OCI-LY1 (cell line): ENCODE measurements at regions not wholly inside any gene's neighbourhood (a gene's known extent, or its start where the extent isn't known, plus 50 kb on each side); places are given as distances from the start of the nearest gene placed in this dataset.

Experiments used
- H2AFZ ChIP-seq: fragments of 200-600 bp; sonication (generic), shearing (Covaris generic); 2 replicates; pipeline ENCODE4 v1.6.0; 2014; ENCODE audit warnings: antibody characterized with exemption, mild to moderate bottlenecking, low read length
- H3F3A ChIP-seq: fragments of 200-600 bp; sonication (generic), shearing (Covaris generic); 2 replicates; pipeline ENCODE4 v1.6.0; 2014; ENCODE audit warnings: mild to moderate bottlenecking, antibody characterized with exemption, low read length, moderate library complexity; ENCODE audit not compliant: insufficient read depth
- H3K27ac ChIP-seq: fragments of 200-600 bp; sonication (generic); 2 replicates; pipeline ENCODE4 v1.5.1; 2014; ENCODE audit warnings: low read length, mixed run types, mild to moderate bottlenecking, low read depth; ENCODE audit not compliant: poor library complexity, severe bottlenecking
- H3K27me3 ChIP-seq: fragments of 200-600 bp; sonication (generic); 2 replicates; pipeline ENCODE4 v1.6.0; 2014; ENCODE audit warnings: antibody characterized with exemption, mild to moderate bottlenecking, low read length, moderate library complexity; ENCODE audit not compliant: insufficient read depth
- H3K36me3 ChIP-seq: fragments of 200-600 bp; sonication (generic); 2 replicates; pipeline ENCODE4 v1.6.1; 2014; ENCODE audit warnings: mild to moderate bottlenecking, antibody characterized with exemption, low read length, moderate library complexity, mixed read lengths; ENCODE audit not compliant: insufficient read depth
- H3K4me1 ChIP-seq: fragments of 200-600 bp; sonication (generic); 2 replicates; pipeline ENCODE4 v1.5.1; 2014; ENCODE audit warnings: mild to moderate bottlenecking, low read length, moderate library complexity; ENCODE audit not compliant: insufficient read depth, severe bottlenecking
- H3K4me2 ChIP-seq: fragments of 200-600 bp; sonication (generic), shearing (Covaris generic); 2 replicates; pipeline ENCODE4 v1.6.1; 2014; ENCODE audit warnings: low read length
- H3K4me3 ChIP-seq: fragments of 200-600 bp; sonication (generic); 2 replicates; pipeline ENCODE4 v1.5.1; 2014; ENCODE audit warnings: low read length, low read depth, mild to moderate bottlenecking, mixed read lengths; ENCODE audit not compliant: poor library complexity, severe bottlenecking
- H3K79me2 ChIP-seq: fragments of 200-600 bp; shearing (Covaris generic); 2 replicates; pipeline ENCODE4 v1.6.1; 2016; ENCODE audit warnings: mixed run types, low read length, mixed read lengths; ENCODE audit not compliant: insufficient read depth
- H3K9ac ChIP-seq: fragments of 200-600 bp; sonication (generic), shearing (Covaris generic); 2 replicates; pipeline ENCODE4 v1.6.1; 2014; ENCODE audit warnings: mild to moderate bottlenecking, low read length, mixed read lengths
- H3K9me2 ChIP-seq: fragments of 200-600 bp; sonication (generic), shearing (Covaris generic); 2 replicates; pipeline ENCODE4 v1.6.1; 2014; ENCODE audit warnings: low read depth, mild to moderate bottlenecking, low read length, mixed read lengths
- H3K9me3 ChIP-seq: fragments of 200-600 bp; shearing (Covaris generic); 2 replicates; pipeline ENCODE4 v1.6.1; 2014; ENCODE audit warnings: low read length, mixed read lengths
- H4K20me1 ChIP-seq: fragments of 200-600 bp; sonication (generic), shearing (Covaris generic); 2 replicates; pipeline ENCODE4 v1.6.0; 2016; ENCODE audit warnings: mild to moderate bottlenecking, low read length; ENCODE audit not compliant: insufficient read depth
- CTCF ChIP-seq: fragments of 200-600 bp; sonication (generic), shearing (Covaris generic); IDR thresholded peaks from 2 replicates; pipeline ENCODE4 v1.5.1; 2017; ENCODE audit warnings: mild to moderate bottlenecking, antibody characterized with exemption, low read length, moderate library complexity, mixed read lengths
- EZH2 ChIP-seq: fragments of 200-600 bp; sonication (generic), shearing (Covaris generic); IDR thresholded peaks from 2 replicates; pipeline ENCODE4 v1.8.0; 2017; ENCODE audit warnings: borderline replicate concordance, mixed run types, mild to moderate bottlenecking, antibody characterized with exemption, low read length, moderate library complexity, mixed read lengths

GRCh38 chr13:82248762-82249161 is 1633.5 kb downstream of the SLITRK1 start:
- H3F3A ChIP-seq = no peaks in the 10 kb centered on the region
- no peak for TF ChIP-seq EZH2
- no peak for TF ChIP-seq CTCF
- no peaks in the 10 kb centered on the region for H3K9me2 ChIP-seq
- no peak overlapping the region for H2AFZ ChIP-seq
- no peaks in the 10 kb centered on the region for H3K27me3 ChIP-seq
- H3K27ac ChIP-seq = no peak overlapping the region
- H3K4me1 ChIP-seq = no peaks in the 10 kb centered on the region
- H3K9me3 ChIP-seq = no peaks in the 10 kb centered on the region
- H3K4me3 ChIP-seq = no peak overlapping the region
- H4K20me1 ChIP-seq = no peaks in the 10 kb centered on the region
- H3K36me3 ChIP-seq = no peaks in the 10 kb centered on the region
- H3K4me2 ChIP-seq = no peak overlapping the region
- no peaks in the 10 kb centered on the region for H3K79me2 ChIP-seq
- H3K9ac ChIP-seq = no peak overlapping the region

- H3F3A ChIP-seq = no peaks in the 10 kb centered on the region
- H4K20me1 ChIP-seq = no peaks in the 10 kb centered on the region
- no peak overlapping the region for H3K4me2 ChIP-seq
- TF ChIP-seq CTCF = no peak
- H3K27ac ChIP-seq = no peak overlapping the region
- no peak overlapping the region for H3K9ac ChIP-seq
- no peaks in the 10 kb centered on the region for H3K4me1 ChIP-seq
- no peak overlapping the region for H2AFZ ChIP-seq
- no peaks in the 10 kb centered on the region for H3K79me2 ChIP-seq
- no peaks in the 10 kb centered on the region for H3K27me3 ChIP-seq
- H3K9me2 ChIP-seq = no peaks in the 10 kb centered on the region
- no peaks in the 10 kb centered on the region for H3K9me3 ChIP-seq
- no peaks in the 10 kb centered on the region for H3K36me3 ChIP-seq
- no peak overlapping the region for H3K4me3 ChIP-seq
These were observed 1636.4 kb downstream of the SLITRK1 start for GRCh38 chr13:82245860-82246259.

GRCh38 chr13:82224806-82225205 is 1657.5 kb downstream of the SLITRK1 start:
- Histone ChIP-seq H4K20me1 (no peaks in the 10 kb centered on the region), H3K4me3 (no peak overlapping the region), H3K9ac (no peak overlapping the region), H3K4me1 (no peaks in the 10 kb centered on the region), H2AFZ (no peak overlapping the region), H3K36me3 (no peaks in the 10 kb centered on the region), H3K27ac (no peak overlapping the region), H3K4me2 (no peak overlapping the region), H3K27me3 (no peaks in the 10 kb centered on the region), H3K9me3 (no peaks in the 10 kb centered on the region), H3K79me2 (no peaks in the 10 kb centered on the region), H3K9me2 (no peaks in the 10 kb centered on the region), H3F3A (no peaks in the 10 kb centered on the region)
- TF ChIP-seq CTCF (no peak), EZH2 (no peak)
